Posterior cingulate gyrus (tissue), 11 donors: ENCODE measurements at regions not wholly inside any gene's neighbourhood (a gene's known extent, or its start where the extent isn't known, plus 50 kb on each side); places are given as distances from the start of the nearest gene placed in this dataset.
"Not testable (repeated sequence)": the region's sequence is repeated elsewhere in the genome, so short reads cannot be mapped to it uniquely, and the experiment has no call there.

Source experiments
- DNase-seq, 10 donors: peaks; one replicate each; pipeline versions ENCODE4 v3.0.0 to v3.0.0-alpha.2; 2020 to 2021; ENCODE audit warnings: mixed read lengths in 3 of 10
- intact Hi-C: fragments of 100-400 bp; cut with DNase I; formaldehyde crosslinking; loops from one replicate; pipeline ENCODE4 v1.15.1; 2023

DNA sequence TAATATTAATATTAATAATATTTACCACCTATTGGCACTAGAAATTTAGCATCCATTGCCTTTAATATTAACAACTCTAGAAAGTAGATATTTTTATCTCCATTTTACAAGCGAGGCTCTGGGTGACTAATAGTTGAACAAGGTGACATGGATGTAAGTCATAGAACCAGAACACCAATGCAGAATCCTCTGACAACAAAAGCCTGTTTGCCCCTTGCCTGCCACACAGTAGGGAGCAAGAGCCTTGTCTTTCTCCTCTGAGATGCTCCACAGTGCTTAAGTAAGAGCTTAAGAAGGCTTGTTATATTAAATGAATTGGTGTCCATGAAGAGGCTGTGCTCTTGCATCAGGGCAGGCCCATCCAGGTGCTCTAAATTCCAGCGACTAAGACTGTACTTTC is 51.2 kb upstream of the LBX1 start:
- DNase-seq = peak in 1 of 10 donors; percentile 4
- intact Hi-C loops = no loop called here

DNA sequence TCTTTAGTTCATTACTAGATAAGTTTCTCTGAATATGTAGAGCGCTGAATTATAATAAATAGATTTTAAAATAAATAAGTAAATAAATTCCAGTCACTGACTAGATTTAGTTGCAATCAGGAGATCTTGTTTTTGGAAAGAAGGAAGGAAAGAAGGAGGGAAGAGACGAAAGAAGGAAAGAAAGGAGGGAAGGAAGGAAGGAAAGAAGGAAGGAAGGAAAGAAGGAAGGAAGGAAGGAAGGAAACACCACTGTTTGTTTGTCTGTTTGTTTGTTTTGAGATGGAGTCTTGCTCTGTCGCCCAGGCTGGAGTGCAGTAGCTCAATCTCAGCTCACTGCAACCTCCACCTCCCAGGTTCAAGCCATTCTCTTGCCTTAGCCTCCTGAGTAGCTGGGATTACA is 51.7 kb upstream of the LBX1 start:
- DNase-seq, intact Hi-C loops: not testable (repeated sequence)

DNA sequence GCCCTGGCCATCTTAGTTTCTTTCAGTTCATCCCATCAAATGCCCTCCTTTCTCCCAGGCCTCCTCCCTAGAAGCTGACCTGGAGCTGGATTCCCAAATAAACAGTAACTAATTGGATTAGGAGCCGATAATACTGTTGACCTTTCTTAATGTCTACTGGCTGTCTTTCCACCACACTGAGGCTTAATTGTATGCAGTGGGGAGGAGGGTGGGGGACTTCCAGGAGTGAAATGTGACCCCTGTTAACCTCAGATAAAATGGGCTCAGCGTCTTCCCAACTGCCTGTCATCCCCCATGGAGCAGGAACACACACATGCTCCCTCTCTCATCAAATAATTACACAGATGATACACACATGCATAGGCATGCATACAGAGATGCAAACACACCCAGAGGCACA is 53.7 kb upstream of the LBX1 start:
- intact Hi-C loops = no loop called here
- DNase-seq = peak in 1 of 10 donors; percentile 35

DNA sequence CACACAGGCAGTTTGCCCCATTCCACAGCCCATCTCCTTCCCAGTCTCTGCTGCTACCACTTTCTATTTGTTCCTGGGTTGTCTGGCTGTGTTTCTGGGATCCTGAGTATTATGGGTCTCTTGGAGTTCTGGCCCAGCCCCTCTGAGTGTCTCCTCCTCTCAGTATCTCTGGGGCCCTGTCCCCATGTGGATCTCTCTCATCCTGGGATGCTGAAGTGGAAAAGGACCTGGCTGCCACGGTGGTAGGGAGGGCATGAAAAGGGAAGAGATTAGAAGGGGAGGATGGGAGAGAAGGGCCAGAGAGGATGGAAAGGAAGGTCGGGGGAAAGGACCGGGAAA is 54.5 kb upstream of the LBX1 start:
- DNase-seq = no peak
- intact Hi-C loops = no loop called here

DNA sequence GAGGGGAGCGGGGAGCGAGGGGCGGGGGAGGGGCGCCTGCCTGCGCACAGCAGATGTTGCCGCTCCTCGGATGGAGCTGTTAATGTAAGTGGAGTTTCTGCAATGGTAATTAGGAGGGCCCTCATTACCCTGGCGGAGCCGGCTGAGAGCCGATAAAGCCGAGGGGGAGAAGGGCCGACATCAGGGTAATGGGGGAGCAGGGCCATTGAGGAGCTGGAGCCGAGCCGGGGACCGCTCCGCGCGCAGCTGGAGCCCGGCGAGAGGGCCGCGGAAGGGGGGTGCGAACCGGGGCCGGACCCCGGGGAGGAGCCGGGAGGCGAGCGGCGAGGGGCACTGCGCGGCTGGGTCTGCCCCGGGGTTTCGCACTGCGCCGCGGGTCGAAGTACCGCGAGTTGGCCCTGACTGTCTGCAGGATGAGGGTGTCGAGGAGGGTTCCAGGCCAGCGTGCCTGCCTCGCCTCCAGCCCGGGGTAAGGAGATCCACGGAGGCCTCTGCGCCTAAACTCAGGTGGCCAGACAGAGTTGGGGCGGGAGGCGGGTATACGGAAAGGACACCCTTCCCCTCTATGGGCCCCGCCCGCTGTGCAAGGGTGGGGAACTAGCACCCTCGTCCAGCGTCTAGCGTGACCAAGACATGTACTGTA is 55.0 kb upstream of the LBX1 start:
- peak in 3 of 10 donors; percentile 71 to 84 (median 80) for DNase-seq
- intact Hi-C loops = no loop called here

DNA sequence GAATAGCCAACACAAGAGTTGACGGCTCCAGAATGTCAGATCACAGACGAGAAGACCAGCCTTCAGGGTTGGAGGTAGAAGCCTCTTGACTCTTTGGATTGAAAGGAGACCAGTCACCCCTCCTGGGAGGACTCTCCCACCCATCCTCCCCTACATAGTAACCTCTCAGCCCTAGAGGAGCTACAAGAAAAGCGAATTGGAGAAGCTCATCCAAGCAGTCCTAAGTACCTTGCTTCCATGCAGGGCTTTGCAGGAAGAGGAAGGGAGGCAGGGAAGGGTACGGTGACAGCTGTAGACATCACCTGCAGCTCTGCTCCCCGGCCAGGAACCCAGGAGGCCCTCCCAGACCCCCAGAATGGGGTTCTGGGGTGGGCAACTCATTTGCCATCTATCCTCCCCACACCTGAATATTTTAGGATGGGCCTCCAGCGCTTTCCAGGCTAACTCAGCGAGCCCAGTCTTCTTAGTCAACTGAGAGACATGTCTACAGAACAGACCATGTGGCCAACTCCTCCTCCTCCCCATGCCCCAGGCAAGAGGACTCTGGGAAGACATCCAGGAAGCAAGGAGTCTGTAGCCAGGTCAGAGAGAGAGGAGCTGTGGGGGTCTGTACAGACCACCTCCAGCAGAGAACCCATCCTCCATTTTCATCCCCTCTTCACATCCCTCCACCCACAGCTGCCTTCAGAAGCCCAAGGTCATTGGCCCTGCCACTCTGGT is 55.6 kb upstream of the LBX1 start:
- DNase-seq = peak in 1 of 10 donors; percentile 13
- intact Hi-C loops = loop anchor here (5.0 kb wide), 1 partner anchor 157 kb away; no protein-coding TSS in a partner anchor

DNA sequence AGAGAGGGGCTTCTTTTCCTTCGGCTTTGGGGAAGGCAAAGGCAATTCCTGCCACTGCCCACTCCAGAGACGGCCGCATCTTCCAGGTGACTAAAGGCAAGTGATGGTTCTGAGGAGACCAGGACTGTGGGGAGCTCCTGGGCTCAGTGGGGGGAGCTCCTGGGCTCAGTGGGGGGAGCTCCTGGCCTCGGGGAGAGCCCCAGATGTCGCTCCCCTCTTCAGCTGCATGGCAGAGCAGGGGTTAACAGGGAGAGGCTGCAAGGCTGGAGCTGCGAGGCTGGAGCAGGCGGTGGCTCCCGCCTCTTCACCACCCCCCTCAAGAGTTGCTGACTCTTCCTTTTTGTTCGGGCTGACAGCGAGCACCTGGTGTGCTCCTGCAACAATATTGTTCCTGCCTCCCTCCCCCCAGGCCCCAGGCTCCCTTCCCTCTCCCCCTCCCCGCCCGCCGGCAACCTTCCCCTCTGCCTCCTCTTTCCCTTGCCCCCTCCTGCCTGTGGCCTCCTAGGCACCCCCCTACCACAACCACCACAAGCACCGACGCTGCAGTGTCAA is 56.3 kb upstream of the LBX1 start:
- peak in 1 of 10 donors; percentile 66 for DNase-seq
- intact Hi-C loops = loop anchor here (5.0 kb wide), 1 partner anchor 157 kb away; no protein-coding TSS in a partner anchor

DNA sequence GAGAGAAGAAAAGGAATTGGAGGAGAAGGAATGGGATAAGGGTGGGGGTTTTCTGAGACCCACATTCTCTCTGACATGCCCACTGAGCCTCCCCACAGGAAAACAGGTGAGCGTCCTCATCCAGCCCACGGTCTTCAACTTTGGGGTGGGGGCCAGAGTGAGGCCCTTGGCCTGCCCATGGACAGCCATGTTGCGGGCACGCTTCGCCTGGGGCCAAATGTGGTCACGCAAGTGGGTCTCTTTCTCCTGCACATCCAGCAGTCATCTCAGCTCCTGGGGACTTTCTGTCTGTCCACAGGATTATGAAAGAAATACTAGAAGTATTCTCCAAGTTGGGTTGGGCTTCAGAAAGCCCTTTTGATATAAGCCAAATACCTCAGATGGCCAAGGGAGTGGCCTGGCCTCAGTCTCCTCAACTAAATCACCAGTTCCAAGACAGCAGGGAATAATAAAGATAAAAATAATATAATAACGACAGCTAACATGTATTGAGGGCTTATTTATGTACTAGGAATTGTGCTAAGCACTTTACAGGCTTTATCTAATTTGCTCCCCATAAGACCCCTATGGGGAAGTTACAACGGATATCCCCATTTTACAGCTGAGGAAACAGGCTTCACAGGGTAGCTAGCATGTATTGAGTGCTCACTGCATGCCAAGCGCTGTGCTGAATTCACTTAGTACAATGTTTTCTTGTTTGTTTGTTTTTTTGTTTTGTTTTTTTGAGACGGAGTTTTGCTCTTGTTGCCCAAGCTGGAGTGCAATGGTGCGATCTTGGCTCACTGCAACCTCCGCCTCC is 57.2 kb upstream of the LBX1 start:
- intact Hi-C loops = loop anchor here (5.0 kb wide), 1 partner anchor 156 kb away; no protein-coding TSS in a partner anchor
- peak in 1 of 10 donors; percentile 60 for DNase-seq

DNA sequence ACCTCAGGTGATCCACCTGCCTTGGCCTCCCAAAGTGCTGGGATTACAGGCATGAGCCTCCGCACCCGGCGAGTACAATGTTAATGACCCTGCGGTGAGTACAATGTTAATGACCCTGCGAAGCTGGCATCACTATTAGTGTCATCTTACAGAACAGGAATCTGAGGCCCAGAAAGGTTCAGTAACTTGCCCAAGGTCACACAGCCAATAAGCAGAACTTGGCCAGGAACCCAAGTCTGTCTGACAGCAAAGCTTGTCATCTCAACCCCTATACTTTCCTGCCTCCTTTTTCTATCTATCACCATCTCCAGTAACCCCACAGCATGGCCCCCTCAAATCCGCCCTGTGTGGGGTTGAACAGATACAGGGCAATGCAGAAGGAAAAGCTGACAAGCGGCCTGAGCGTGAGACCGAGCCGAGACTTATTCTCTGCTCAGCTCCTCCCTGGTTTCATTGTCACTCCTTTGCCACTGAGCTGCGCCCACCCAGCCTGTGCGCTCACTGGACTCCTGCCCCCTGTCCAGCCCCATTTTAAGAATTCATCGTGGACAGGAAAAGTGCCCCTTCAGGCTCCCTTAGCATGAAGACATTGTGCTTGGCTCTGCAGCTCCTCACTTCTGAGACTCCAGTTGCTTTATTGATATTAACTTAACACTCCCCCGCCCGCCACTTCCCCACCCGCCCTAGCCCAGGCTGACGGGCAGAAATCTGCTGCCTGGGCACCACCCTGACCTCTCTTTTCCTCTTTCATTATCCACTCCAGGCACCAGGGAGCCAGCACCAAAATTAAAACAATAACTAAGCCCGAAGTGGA is 58.1 kb upstream of the LBX1 start:
- intact Hi-C loops = loop anchor here (5.0 kb wide), 1 partner anchor 155 kb away; no protein-coding TSS in a partner anchor
- DNase-seq = peak in 1 of 10 donors; percentile 54

DNA sequence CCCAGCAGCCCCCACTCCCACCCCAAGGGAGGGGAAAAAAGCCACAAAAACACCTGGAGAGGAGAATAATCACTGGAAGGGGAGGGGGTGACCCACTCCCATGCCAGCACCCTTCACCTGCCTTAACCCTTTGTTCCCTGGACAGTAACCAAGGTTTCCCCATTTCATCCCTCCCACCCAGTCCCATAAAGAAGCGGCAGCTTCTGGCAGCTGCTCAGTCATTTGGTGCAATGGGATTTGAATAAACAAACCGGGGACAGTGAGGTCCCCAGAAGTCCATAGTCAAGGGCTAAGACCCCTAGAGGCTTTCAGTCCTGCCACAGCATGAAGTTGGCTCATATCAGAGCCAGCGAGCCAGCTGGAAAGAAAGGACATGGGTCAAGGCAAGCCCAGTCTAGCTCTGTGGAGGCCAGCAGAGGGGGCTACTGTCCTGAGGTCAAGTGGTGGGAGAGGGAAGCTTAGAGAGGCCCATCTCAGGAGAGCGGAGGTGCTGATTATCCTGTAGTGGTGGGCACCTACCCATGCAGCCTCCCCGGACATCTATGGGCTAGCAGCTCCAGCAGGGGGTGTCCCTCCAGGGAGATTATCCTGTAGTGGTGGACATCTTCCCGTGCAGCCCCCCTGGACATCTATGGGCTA is 58.9 kb upstream of the LBX1 start:
- DNase-seq = peak in 7 of 10 donors; percentile 25 to 91 (median 53)
- intact Hi-C loops = loop anchor here (5.0 kb wide), 1 partner anchor 154 kb away; no protein-coding TSS in a partner anchor

DNA sequence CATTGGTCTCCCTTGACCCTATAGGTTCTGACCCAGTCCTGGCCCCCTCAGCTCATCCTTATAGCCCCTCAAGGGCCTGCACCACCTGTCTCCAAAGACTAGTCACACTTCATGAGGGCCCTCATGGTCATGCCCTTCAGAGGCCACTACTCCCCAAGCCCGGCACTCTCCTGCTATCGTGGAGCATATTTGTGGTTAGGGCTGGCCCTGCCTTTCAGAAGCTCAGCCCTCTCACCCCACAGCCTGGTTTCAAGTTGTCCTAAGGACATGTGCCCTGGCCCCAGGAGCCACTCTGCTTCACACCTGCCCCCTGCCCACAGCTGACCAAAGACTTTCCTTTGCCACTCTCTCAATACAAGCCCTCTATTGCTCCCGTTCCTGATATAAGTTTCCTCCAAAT is 60.3 kb upstream of the LBX1 start:
- intact Hi-C loops = loop anchor here (5.0 kb wide), 1 partner anchor 153 kb away; no protein-coding TSS in a partner anchor
- peak in 1 of 10 donors; percentile 42 for DNase-seq

DNA sequence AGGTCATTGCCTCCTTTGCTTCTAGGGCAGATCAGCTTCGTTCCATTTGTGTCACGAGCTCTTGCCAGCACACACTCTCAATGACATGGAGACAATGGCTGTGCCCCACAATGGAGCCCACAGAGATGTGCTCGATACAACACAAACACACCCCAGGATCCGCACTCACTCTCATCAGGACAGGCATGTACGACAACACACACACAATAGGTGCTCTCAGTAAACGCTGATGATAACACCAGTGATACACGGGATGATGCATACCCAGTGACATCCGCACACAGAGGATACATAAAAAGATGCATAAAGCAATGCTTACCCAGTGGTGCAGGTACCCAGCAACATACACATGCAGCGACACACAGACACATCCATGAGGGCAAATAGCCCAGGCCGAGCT is 61.2 kb upstream of the LBX1 start:
- intact Hi-C loops = loop anchor here (2.0 to 10.0 kb wide), 3 partner anchors 62 to 284 kb away; partner anchors contain the start of gene BTRC
- DNase-seq = peak in 1 of 10 donors; percentile 11

DNA sequence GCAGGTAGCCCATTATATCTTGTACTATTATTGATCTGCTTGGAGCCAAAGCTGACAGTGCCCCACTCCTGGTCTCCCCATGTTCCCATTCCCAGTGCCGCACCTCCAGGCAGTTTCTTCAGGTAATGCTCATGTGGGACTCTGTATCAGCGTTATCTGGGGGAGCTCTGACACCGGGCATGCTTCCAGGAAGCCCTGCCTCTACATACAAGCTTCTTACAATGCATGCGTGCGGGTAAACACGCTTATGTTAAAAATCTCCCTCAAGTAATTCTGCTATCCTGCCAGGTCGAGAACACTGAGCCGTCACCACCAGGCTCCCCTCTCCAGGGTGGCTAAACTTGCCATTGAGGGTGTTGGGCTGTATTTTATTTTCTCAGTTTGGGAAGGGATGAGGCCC is 61.6 kb upstream of the LBX1 start:
- intact Hi-C loops = loop anchor here (2.0 to 10.0 kb wide), 3 partner anchors 61 to 284 kb away; partner anchors contain the start of gene BTRC
- peak in 1 of 10 donors; percentile 36 for DNase-seq

DNA sequence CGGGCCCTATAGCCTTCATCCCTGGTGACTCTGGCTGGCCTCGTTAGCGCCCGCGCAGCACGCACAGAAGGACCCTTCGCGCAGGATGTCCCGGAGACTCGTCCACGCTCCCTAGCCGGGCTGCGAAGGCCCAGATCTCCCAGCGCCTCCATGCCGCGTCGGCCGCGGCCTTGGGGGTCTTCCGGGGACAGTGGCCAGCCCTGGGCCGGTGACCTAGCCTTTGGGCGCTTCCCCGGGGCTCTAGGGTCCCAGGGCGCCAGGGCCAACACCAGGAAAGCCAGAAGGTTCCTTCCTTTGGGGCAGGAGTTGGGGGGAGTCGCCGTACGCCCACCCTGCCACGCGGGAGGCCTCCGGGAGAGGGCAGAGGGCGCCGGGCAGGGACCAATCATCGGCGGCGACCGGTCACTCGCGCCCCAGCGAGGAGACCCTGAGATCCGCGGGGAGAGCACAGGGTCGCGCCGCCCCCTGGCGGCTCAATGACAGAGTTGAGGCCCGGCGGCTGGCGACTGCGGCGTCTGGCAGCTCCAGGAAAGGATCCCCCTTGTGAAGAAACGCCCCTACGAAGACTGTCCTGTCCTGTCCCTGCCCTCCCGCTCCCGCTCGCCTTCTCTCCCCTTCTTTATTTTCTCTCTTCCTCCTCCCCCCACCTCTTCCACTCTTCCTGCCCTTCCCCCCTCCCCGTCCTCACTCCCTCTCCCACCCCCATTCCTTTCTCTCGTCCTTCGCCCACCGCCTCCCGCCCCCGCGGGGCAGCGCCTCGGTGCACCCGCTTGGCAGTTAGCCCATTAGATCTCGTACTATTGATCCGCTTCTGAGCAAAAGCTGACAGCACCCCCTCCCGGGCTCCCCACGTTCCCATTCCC is 62.3 kb upstream of the LBX1 start:
- intact Hi-C loops = loop anchor here (2.0 to 10.0 kb wide), 3 partner anchors 61 to 283 kb away; partner anchors contain the start of gene BTRC
- DNase-seq = peak; percentile 44 to 93 (median 70)

DNA sequence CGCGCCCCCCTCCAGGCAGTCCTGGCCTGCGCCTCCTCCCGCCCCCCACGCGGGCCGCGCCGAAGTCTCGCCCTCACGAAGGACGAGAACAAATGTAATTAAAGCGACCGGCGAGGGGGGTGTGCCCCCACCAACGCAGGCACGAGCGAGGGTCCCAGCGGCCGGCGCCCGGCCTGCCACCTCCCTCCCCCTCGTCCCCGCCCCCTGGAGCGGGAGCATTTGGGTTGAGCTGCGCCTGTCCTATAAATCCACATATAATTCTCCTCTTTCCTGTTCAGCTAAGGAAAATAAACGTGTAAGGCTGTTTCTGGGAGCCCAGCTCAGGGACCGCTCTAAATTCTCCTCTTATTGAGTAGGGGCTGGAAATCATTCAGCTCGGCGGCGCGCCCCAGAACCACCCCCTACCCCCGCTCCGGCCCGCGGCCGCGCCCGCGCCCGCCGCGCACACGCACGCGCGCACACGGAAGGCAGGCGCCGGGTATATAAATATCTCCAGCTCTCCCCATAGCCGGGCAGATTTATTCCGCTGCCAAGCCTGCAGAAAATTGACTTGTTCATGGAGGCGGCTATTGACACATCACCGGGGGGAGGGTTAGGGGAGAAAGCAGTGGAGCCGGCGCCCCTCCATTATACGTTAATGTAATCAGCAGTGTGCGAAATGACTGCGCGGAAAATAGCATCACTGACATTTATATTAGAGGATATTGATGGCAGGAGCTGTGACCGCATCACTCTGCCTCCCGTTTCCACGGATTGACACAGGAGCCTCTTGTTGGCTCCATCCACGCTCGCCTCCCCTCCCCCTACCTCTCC is 61.6 kb upstream of the BTRC start:
- peak in 9 of 10 donors; percentile 45 to 93 (median 62) for DNase-seq
- intact Hi-C loops = loop anchor here (5.0 to 10.0 kb wide), 2 partner anchors 60 to 282 kb away; partner anchors contain the start of gene BTRC

DNA sequence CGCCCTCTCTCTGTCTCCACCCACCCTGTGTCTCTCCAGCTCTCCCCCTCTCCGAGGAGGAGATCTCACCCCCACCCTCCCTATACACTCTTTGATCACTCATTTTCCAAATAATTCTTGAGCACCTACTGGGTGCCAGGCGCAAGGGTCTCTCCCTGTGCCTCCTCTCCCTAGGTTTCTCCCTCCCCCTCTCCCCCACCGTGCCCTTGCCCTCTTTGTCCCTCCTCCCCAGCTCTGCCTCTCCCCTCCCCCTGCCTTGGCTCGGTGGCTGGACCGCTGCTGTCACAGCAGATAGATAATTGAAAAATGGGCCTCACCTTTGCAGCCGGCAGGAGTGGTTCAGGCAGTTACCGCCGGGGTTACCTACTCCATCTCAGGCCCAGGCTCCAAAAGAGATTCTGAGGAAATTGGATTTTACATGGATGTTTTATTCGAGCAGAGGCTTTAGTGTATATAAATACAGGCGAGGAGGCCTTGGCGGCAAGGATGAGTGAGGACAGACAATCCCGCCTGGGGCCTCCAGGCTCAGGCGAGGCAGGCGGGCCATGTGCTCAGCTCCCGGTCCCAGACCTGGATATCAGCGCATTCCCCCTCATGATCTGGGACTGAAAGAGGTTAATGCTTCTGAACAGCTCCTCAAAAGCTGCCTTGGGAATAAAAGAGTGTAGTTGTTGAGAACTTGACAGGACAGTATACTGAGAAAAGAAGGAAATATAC is 60.8 kb upstream of the BTRC start:
- intact Hi-C loops = loop anchor here (5.0 to 10.0 kb wide), 2 partner anchors 59 to 282 kb away; partner anchors contain the start of gene BTRC
- DNase-seq = peak in 3 of 10 donors; percentile 41 to 73 (median 69)
